ENCODE measurements at regions not wholly inside any gene's neighbourhood (a gene's known extent, or its start where the extent isn't known, plus 50 kb on each side); places are given as distances from the start of the nearest gene placed in this dataset.
"Not testable (repeated sequence)": the region's sequence is repeated elsewhere in the genome, so short reads cannot be mapped to it uniquely, and the experiment has no call there.

GRCh38 chr10:9024210-9024609 is 969.7 kb downstream of the GATA3 start:
- DNase-seq (ENCODE audit: low read depth), result no peak

GRCh38 chr10:9028231-9028630 is 973.7 kb downstream of the GATA3 start:
- DNase-seq (ENCODE audit: low read depth), result no peak

GRCh38 chr10:9035355-9035754 is 980.9 kb downstream of the GATA3 start:
- no peak for DNase-seq (ENCODE audit: low read depth)

- no peak for DNase-seq (ENCODE audit: low read depth)
These were observed 982.3 kb downstream of the GATA3 start for GRCh38 chr10:9036711-9037204.

GRCh38 chr10:9038146-9038714 is 983.7 kb downstream of the GATA3 start:
- DNase-seq (ENCODE audit: low read depth), result peak; percentile 7

GRCh38 chr10:9043466-9043865 is 989.0 kb downstream of the GATA3 start:
- no peak for DNase-seq (ENCODE audit: low read depth)

GRCh38 chr10:9045311-9045710 is 990.8 kb downstream of the GATA3 start:
- no peak for DNase-seq (ENCODE audit: low read depth)

GRCh38 chr10:9051328-9051974 is 997.0 kb downstream of the GATA3 start:
- no peak for DNase-seq (ENCODE audit: low read depth)

GRCh38 chr10:9052767-9053166 is 998.3 kb downstream of the GATA3 start:
- no peak for DNase-seq (ENCODE audit: low read depth)

- no peak for DNase-seq (ENCODE audit: low read depth)
These were observed 1002.0 kb downstream of the GATA3 start for GRCh38 chr10:9056521-9056920.

GRCh38 chr10:9057293-9057692 is 1002.8 kb downstream of the GATA3 start:
- not testable (repeated sequence) for DNase-seq (ENCODE audit: low read depth)

GRCh38 chr10:9060314-9060713 is 1005.8 kb downstream of the GATA3 start:
- no peak for DNase-seq (ENCODE audit: low read depth)

GRCh38 chr10:9061871-9062270 is 1007.4 kb downstream of the GATA3 start:
- no peak for DNase-seq (ENCODE audit: low read depth)

- no peak for DNase-seq (ENCODE audit: low read depth)
These were observed 1011.7 kb downstream of the GATA3 start for GRCh38 chr10:9066152-9066551.

- DNase-seq (ENCODE audit: low read depth), result no peak
These were observed 1013.5 kb downstream of the GATA3 start for GRCh38 chr10:9068003-9068402.

- peak; percentile 9 for DNase-seq (ENCODE audit: low read depth)
These were observed 1014.6 kb downstream of the GATA3 start for GRCh38 chr10:9069136-9069535.

- DNase-seq (ENCODE audit: low read depth), result no peak
These were observed 1020.9 kb downstream of the GATA3 start for GRCh38 chr10:9075420-9075819.

GRCh38 chr10:9076066-9076465 is 1021.6 kb downstream of the GATA3 start:
- DNase-seq (ENCODE audit: low read depth), result no peak

GRCh38 chr10:9081253-9081652 is 1026.8 kb downstream of the GATA3 start:
- DNase-seq (ENCODE audit: low read depth), result peak; percentile 11

- no peak for DNase-seq (ENCODE audit: low read depth)
These were observed 1027.5 kb downstream of the GATA3 start for GRCh38 chr10:9081961-9082360.

- no peak for DNase-seq (ENCODE audit: low read depth)
These were observed 1037.1 kb downstream of the GATA3 start for GRCh38 chr10:9091530-9092093.

GRCh38 chr10:9096288-9096687 is 1041.8 kb downstream of the GATA3 start:
- no peak for DNase-seq (ENCODE audit: low read depth)

- DNase-seq (ENCODE audit: low read depth), result no peak
These were observed 1042.9 kb downstream of the GATA3 start for GRCh38 chr10:9097206-9097990.

Data from Daoy (cell line).